Activated naive CD8-positive, alpha-beta T cell treated with anti-CD3 and anti-CD28 coated beads for 36 hours (primary cell): ENCODE measurements at regions not wholly inside any gene's neighbourhood (a gene's known extent, or its start where the extent isn't known, plus 50 kb on each side); places are given as distances from the start of the nearest gene placed in this dataset.

Experiments
- DNase-seq: peaks from one replicate; pipeline ENCODE4 v3.0.0; 2021
- H3K27ac Mint-ChIP-seq: one replicate; pipeline ENCODE4 v1.8.0; 2022; ENCODE audit warnings: mild to moderate bottlenecking, moderate library complexity, mixed read lengths
- H3K27me3 Mint-ChIP-seq: one replicate; pipeline ENCODE4 v1.8.0; 2022; ENCODE audit warnings: mild to moderate bottlenecking, mixed read lengths
- H3K36me3 Mint-ChIP-seq: one replicate; pipeline ENCODE4 v1.8.0; 2021; ENCODE audit warnings: mild to moderate bottlenecking, mixed read lengths
- H3K4me1 Mint-ChIP-seq: one replicate; pipeline ENCODE4 v1.8.0; 2021; ENCODE audit warnings: mixed read lengths
- H3K4me3 Mint-ChIP-seq: one replicate; pipeline ENCODE4 v1.8.0; 2022; ENCODE audit warnings: mild to moderate bottlenecking, moderate library complexity, mixed read lengths
- H3K9me3 Mint-ChIP-seq: one replicate; pipeline ENCODE4 v1.8.0; 2022; ENCODE audit warnings: mixed read lengths

GRCh38 chr9:88725300-88726019, 190.5 kb downstream of the NXNL2 start:
- Mint-ChIP-seq H3K27ac (no peak overlapping the region), H3K4me1 (no peaks in the 10 kb centered on the region), H3K4me3 (no peak overlapping the region)

GRCh38 chr9:88726803-88727202, 191.8 kb downstream of the NXNL2 start:
- no peaks in the 10 kb centered on the region for H3K4me1 Mint-ChIP-seq

More at GRCh38 chr9:88725300-88726019, 190.5 kb downstream of the NXNL2 start:
- Mint-ChIP-seq H3K9me3 (no peaks in the 10 kb centered on the region), H3K36me3 (no peaks in the 10 kb centered on the region), H3K27me3 (peaks cover 7% of the 10 kb centered on the region)
- no peak for DNase-seq

GRCh38 chr9:88730780-88731179, 195.8 kb downstream of the NXNL2 start:
- Mint-ChIP-seq H3K4me3 (no peak overlapping the region), H3K4me1 (no peaks in the 10 kb centered on the region), H3K9me3 (no peaks in the 10 kb centered on the region), H3K36me3 (no peaks in the 10 kb centered on the region), H3K27me3 (peaks cover 14% of the 10 kb centered on the region), H3K27ac (no peak overlapping the region)
- DNase-seq: no peak

More at GRCh38 chr9:88726803-88727202, 191.8 kb downstream of the NXNL2 start:
- Mint-ChIP-seq H3K27ac (no peak overlapping the region), H3K4me3 (no peak overlapping the region), H3K9me3 (no peaks in the 10 kb centered on the region), H3K27me3 (peaks cover 15% of the 10 kb centered on the region), H3K36me3 (no peaks in the 10 kb centered on the region)
- no peak for DNase-seq

- no peaks in the 10 kb centered on the region for H3K4me1 Mint-ChIP-seq
- peaks cover 19% of the 10 kb centered on the region for H3K27me3 Mint-ChIP-seq
- no peaks in the 10 kb centered on the region for H3K9me3 Mint-ChIP-seq
Measured at GRCh38 chr9:88732128-88732527, 197.2 kb downstream of the NXNL2 start.

GRCh38 chr9:88733651-88734421, 198.9 kb downstream of the NXNL2 start:
- no peak for DNase-seq
- Mint-ChIP-seq H3K4me3 (no peak overlapping the region), H3K27me3 (peaks cover 19% of the 10 kb centered on the region)

More at GRCh38 chr9:88732128-88732527, 197.2 kb downstream of the NXNL2 start:
- Mint-ChIP-seq H3K36me3 (no peaks in the 10 kb centered on the region), H3K27ac (no peak overlapping the region), H3K4me3 (no peak overlapping the region)
- no peak for DNase-seq

GRCh38 chr9:88734527-88734926, 199.5 kb downstream of the NXNL2 start:
- Mint-ChIP-seq H3K9me3 (no peaks in the 10 kb centered on the region), H3K4me3 (no peak overlapping the region), H3K27me3 (peaks cover 21% of the 10 kb centered on the region), H3K36me3 (no peaks in the 10 kb centered on the region), H3K27ac (no peak overlapping the region), H3K4me1 (no peaks in the 10 kb centered on the region)
- no peak for DNase-seq

More at GRCh38 chr9:88733651-88734421, 198.9 kb downstream of the NXNL2 start:
- Mint-ChIP-seq H3K9me3 (no peaks in the 10 kb centered on the region), H3K36me3 (no peaks in the 10 kb centered on the region), H3K27ac (no peak overlapping the region), H3K4me1 (no peaks in the 10 kb centered on the region)

GRCh38 chr9:88736136-88736637, 201.2 kb downstream of the NXNL2 start:
- Mint-ChIP-seq H3K27ac (no peak overlapping the region), H3K27me3 (peaks cover 20% of the 10 kb centered on the region), H3K4me1 (no peaks in the 10 kb centered on the region), H3K36me3 (no peaks in the 10 kb centered on the region), H3K9me3 (no peaks in the 10 kb centered on the region), H3K4me3 (no peak overlapping the region)
- no peak for DNase-seq

- no peaks in the 10 kb centered on the region for H3K36me3 Mint-ChIP-seq
- H3K9me3 Mint-ChIP-seq: no peaks in the 10 kb centered on the region
- H3K4me3 Mint-ChIP-seq: no peak overlapping the region
- H3K27ac Mint-ChIP-seq: no peak overlapping the region
- DNase-seq: no peak
- no peaks in the 10 kb centered on the region for H3K4me1 Mint-ChIP-seq
- peaks cover 26% of the 10 kb centered on the region for H3K27me3 Mint-ChIP-seq
Measured at GRCh38 chr9:88737031-88737430, 202.1 kb downstream of the NXNL2 start.

GRCh38 chr9:88737876-88738275, 202.9 kb downstream of the NXNL2 start:
- Mint-ChIP-seq H3K27me3 (peaks cover 27% of the 10 kb centered on the region), H3K36me3 (no peaks in the 10 kb centered on the region), H3K27ac (no peak overlapping the region), H3K4me1 (no peaks in the 10 kb centered on the region), H3K9me3 (no peaks in the 10 kb centered on the region), H3K4me3 (no peak overlapping the region)
- DNase-seq: no peak

- Mint-ChIP-seq H3K27me3 (peaks cover 27% of the 10 kb centered on the region), H3K4me1 (no peaks in the 10 kb centered on the region), H3K27ac (no peak overlapping the region), H3K9me3 (no peaks in the 10 kb centered on the region), H3K36me3 (no peaks in the 10 kb centered on the region), H3K4me3 (no peak overlapping the region)
- no peak for DNase-seq
Measured at GRCh38 chr9:88738709-88739108, 203.7 kb downstream of the NXNL2 start.

- no peak overlapping the region for H3K27ac Mint-ChIP-seq
- DNase-seq: no peak
- no peak overlapping the region for H3K4me3 Mint-ChIP-seq
- no peaks in the 10 kb centered on the region for H3K36me3 Mint-ChIP-seq
- peaks cover 28% of the 10 kb centered on the region for H3K27me3 Mint-ChIP-seq
- H3K4me1 Mint-ChIP-seq: no peaks in the 10 kb centered on the region
- H3K9me3 Mint-ChIP-seq: no peaks in the 10 kb centered on the region
Measured at GRCh38 chr9:88739373-88739772, 204.4 kb downstream of the NXNL2 start.

GRCh38 chr9:88740844-88741243, 205.9 kb downstream of the NXNL2 start:
- Mint-ChIP-seq H3K4me3 (no peak overlapping the region), H3K4me1 (no peaks in the 10 kb centered on the region)

GRCh38 chr9:88741335-88741734, 206.4 kb downstream of the NXNL2 start:
- Mint-ChIP-seq H3K36me3 (no peaks in the 10 kb centered on the region), H3K9me3 (no peaks in the 10 kb centered on the region), H3K4me1 (no peaks in the 10 kb centered on the region), H3K27me3 (peaks cover 32% of the 10 kb centered on the region), H3K4me3 (no peak overlapping the region), H3K27ac (no peak overlapping the region)
- peak; percentile 8 for DNase-seq

More at GRCh38 chr9:88740844-88741243, 205.9 kb downstream of the NXNL2 start:
- DNase-seq: no peak
- H3K36me3 Mint-ChIP-seq: no peaks in the 10 kb centered on the region
- peaks cover 31% of the 10 kb centered on the region for H3K27me3 Mint-ChIP-seq
- H3K27ac Mint-ChIP-seq: no peak overlapping the region
- H3K9me3 Mint-ChIP-seq: no peaks in the 10 kb centered on the region

- Mint-ChIP-seq H3K27ac (no peak overlapping the region), H3K36me3 (no peaks in the 10 kb centered on the region), H3K4me1 (no peaks in the 10 kb centered on the region), H3K9me3 (no peaks in the 10 kb centered on the region), H3K27me3 (peaks cover 29% of the 10 kb centered on the region), H3K4me3 (no peak overlapping the region)
- no peak for DNase-seq
Measured at GRCh38 chr9:88742483-88742882, 207.5 kb downstream of the NXNL2 start.

- H3K27me3 Mint-ChIP-seq: peaks cover 29% of the 10 kb centered on the region
- H3K36me3 Mint-ChIP-seq: no peaks in the 10 kb centered on the region
- DNase-seq: no peak
- H3K4me3 Mint-ChIP-seq: no peak overlapping the region
- H3K4me1 Mint-ChIP-seq: no peaks in the 10 kb centered on the region
- H3K27ac Mint-ChIP-seq: no peak overlapping the region
- no peaks in the 10 kb centered on the region for H3K9me3 Mint-ChIP-seq
Measured at GRCh38 chr9:88742905-88743304, 207.9 kb downstream of the NXNL2 start.
